Stimulated activated CD4-positive, alpha-beta T cell treated with anti-CD3 and anti-CD28 coated beads, Interleukin-15, amount 100 ng/mL, for 24 hours (primary cell): ENCODE measurements at regions not wholly inside any gene's neighbourhood (a gene's known extent, or its start where the extent isn't known, plus 50 kb on each side); places are given as distances from the start of the nearest gene placed in this dataset.
"Not testable (repeated sequence)": the region's sequence is repeated elsewhere in the genome, so short reads cannot be mapped to it uniquely, and the experiment has no call there.

ENCODE experiments used
- DNase-seq: peaks from one replicate; pipeline ENCODE4 v3.0.0-alpha.2; 2020

GRCh38 chr14:40452674-40453073, 1020.4 kb upstream of the FBXO33 start:
- DNase-seq: no peak

DNA sequence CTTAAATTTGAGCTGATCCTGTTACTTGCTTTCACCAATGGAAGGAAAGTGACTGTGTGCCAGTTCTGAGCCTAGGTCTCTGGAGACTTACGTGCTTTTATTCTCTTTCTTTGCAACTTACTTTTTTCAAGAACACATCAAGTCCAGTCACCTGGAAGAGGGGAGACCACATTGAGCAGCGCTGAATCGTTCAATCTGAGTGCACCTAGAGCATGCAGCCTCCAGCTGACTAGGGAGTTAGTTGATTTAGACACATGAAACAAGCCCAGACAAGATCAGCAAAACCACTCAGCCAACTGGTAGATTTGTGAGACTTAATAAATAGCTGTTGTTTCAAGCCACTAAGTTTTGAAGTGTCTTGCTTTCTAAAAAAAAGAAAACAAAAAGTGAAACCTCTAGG, 1014.8 kb upstream of the FBXO33 start:
- DNase-seq: no peak

DNA sequence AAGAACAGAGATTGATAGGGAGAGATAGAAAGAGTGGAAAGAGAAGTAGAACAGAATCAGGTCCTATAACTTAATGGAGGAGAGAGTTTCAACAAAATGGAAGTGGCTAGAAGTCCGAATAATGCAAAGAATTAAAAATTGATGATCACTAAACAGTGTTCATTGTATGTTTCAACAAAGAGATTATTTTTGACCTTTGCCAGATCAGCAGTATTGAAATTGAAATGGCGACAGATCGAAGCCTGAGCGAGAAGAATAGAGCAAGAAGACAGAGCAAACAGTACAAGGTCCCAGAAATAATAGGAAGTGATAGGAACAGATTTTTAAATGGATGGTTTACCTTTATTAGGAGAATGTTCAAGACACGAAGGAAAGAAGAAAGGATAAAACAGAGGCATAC, 1012.8 kb upstream of the FBXO33 start:
- DNase-seq: no peak

DNA sequence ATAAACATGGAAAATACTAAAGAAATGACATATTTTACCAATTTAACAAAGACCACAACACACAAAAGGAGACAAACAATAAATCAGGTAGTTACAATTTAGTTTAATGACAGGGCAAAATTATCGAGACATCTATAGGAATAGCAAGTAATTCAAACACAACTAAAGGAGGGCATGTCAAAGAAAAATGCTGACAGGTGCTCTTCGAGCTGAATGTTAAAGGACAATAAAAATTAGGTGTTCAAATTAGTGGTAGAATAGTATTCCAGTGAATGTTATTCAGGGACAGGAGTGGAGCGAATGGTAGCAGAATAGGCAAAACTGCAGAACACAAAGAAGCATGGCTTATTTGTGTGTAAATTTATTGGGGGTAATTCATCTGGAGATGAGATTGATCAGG, 1004.3 kb upstream of the FBXO33 start:
- no peak for DNase-seq

- peak; percentile 6 for DNase-seq
Measured at GRCh38 chr14:40417777-40418401, 985.7 kb upstream of the FBXO33 start.

DNA sequence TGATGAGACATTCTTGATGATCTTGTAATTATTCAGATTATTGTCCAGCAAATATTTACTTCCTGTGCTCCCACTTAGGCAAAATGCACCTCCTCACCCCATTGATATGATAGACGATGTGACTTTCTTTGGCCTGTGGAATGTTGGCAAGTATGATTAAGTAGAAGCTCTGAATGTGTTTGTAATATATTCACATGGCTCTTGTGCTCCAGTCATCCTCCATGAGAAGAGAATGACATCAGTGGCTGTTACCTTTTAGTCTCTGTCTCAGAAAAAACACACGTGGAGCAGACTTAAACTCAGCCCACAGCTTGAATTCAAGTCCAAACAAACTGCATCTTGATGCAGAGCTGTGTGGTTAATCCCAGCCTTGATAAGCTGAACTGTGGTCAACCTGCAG, 984.3 kb upstream of the FBXO33 start:
- DNase-seq: no peak

- DNase-seq: no peak
Measured at GRCh38 chr14:40414386-40414785, 982.2 kb upstream of the FBXO33 start.

DNA sequence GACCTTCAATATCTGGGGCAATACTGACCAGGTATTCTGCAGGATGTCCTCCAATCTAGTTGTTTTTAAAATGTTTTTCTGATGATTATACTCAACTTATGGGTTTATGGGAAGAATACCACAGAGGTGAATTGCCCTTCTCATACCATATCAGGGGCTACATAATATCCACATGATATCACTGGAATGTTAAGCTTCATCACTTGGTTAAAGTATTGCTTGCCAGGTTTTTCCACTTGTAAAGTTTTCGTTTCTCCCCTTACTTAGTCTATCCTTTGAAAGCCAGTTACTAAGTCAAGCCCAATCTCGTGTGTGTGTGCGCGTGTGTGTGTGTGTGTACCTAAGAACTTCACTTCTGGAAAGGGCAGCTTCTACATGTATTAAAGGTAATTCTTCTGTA, 980.9 kb upstream of the FBXO33 start:
- no peak for DNase-seq

DNA sequence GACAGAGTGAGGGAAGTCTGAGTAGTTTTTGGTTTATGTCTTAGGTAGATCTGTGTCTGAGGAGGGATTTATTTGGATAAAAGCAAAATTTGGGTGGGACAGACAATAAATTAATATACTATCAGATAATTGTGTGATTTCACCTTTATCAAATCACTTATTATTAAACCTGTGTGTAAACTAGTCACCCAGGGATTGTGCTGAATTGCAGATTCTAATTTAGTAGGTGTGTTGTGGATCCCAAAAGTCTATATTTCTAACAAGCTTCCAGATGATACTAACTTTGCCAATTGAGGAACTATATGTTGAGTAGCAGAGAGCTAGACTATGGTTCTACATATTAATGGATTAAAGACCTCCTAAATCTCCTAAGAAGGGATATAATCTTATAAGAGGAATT, 978.5 kb upstream of the FBXO33 start:
- DNase-seq: no peak

DNA sequence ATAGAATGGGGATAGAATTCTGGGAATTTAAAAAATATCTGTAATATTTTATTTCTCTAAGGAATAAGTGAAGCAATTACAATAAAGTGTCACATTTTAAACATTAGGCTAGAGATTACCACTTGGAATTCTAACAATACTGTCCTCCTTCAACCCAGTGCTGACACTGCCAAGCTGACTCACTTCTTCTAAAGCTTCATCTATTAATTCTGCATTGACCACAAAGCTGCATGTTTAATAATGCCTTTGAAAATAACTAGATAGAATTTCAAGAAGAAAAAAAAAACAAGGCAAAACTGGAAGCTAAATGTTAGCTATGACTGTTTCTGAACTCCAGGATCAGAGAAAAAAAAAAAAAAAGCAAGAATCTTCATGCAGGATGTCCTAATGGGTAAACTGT, 970.7 kb upstream of the FBXO33 start:
- DNase-seq: no peak

DNA sequence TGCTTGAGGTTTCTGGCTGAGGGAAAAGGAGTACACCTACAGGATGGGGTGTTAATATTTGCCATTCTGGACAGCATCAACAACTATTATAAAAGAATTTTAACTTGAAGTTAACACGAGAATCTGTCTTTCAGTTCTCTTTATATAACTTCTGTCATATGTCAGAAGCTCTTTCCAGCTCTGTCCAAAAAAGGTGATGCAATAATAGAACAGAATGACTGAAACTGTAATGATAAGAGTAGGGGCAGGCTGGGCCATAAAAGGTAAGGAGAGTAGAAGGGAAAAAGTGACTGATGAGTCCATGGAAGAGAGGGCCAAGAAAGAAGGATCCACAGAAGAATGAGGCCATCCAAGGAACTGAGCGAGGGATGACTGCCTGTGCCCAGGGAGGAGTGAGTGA, 966.7 kb upstream of the FBXO33 start:
- DNase-seq: no peak

- no peak for DNase-seq
Measured at GRCh38 chr14:40394634-40395340, 962.6 kb upstream of the FBXO33 start.

- no peak for DNase-seq
Measured at GRCh38 chr14:40393143-40393542, 960.9 kb upstream of the FBXO33 start.

GRCh38 chr14:40386433-40386832, 954.2 kb upstream of the FBXO33 start:
- no peak for DNase-seq

DNA sequence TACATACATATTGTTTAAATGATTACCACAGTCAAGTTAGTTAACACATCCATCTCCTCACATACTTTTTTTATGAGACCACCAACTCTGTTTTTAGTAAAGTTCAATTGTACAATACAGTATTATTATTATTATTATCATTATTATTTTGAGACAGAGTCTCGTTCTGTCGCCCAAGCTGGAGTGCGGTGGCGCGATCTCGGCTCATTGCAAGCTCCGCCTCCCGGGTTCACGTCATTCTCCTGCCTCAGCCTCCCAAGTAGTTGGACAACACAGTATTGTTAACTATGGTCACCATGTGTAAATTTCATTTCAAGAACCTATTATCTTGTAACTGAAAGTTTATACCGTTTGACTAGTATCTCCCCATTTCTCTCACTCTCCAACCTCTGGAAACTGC, 942.0 kb upstream of the FBXO33 start:
- DNase-seq: no peak

- DNase-seq: no peak
Measured at GRCh38 chr14:40371011-40371410, 938.8 kb upstream of the FBXO33 start.

- no peak for DNase-seq
Measured at GRCh38 chr14:40368314-40368713, 936.1 kb upstream of the FBXO33 start.

- DNase-seq: no peak
Measured at GRCh38 chr14:40367717-40368116, 935.5 kb upstream of the FBXO33 start.

- DNase-seq: no peak
Measured at GRCh38 chr14:40365305-40365704, 933.1 kb upstream of the FBXO33 start.

GRCh38 chr14:40362856-40363255, 930.6 kb upstream of the FBXO33 start:
- no peak for DNase-seq

GRCh38 chr14:40354754-40355153, 922.5 kb upstream of the FBXO33 start:
- DNase-seq: no peak

GRCh38 chr14:40348104-40348503, 915.9 kb upstream of the FBXO33 start:
- DNase-seq: not testable (repeated sequence)

DNA sequence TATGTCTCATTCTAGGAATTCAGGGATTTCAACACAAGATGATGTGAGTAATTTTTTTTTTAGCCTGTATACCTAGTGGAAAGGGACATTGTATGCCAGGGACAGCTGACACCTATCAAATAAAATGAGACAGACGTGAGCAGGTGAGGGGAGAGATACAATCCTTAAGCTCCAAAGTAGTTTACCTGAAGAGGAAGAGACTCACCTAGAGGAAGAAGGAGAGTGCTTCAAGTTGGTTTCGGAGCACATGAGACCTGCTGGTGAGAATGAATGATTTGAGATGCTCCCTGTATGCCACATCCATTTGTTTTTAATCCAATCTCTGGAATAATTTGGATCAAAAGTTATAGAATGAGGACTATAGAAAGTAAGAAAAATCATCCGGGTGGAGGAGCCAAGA, 915.4 kb upstream of the FBXO33 start:
- DNase-seq: no peak

GRCh38 chr14:40346275-40346674, 914.0 kb upstream of the FBXO33 start:
- DNase-seq: no peak

DNA sequence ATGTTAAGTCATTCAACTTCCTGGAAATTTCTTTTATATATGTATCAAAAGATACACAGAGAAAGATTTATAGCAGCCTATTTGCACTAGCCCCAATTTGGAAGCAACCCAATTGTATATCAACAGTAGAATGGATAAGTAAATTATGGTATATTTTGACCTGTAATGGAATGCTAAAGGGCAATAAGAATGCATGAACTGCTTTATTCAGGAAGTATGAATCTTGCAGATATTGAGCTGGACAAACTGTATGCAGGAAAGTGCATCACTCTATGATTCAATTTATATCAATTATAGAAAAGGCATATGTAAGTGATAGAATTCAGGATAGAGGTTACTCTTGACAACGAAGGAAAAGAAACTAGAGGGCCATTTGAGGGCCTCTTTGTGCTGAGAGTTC, 913.1 kb upstream of the FBXO33 start:
- no peak for DNase-seq
